LHCN-M2 (cell line): ENCODE measurements at regions not wholly inside any gene's neighbourhood (a gene's known extent, or its start where the extent isn't known, plus 50 kb on each side); places are given as distances from the start of the nearest gene placed in this dataset.

Experiments
- DNase-seq: peaks from one replicate; pipeline ENCODE4 v3.0.0-alpha.2; 2012; ENCODE audit warnings: low read depth

DNA sequence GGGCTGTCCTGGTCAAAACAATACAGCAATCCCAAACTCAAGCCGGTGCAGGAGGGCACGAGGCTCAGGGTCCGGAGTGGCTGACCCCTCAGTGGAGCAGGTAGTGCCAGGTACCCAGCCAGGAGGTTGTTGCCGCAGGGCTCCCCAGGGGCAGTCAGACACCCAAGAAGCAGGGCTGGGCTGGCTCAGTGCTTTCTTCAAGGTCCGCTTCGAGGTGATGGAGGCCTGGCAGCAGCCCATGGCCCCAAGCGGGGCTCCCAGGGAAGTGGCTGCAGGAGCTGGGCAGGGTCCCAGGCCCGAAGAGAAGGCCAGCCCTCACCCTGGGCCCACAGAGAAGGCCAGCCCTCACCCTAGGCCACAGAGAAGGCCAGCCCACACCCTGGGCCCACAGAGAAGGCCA, 55.3 kb upstream of the COPS8 start:
- no peak for DNase-seq

DNA sequence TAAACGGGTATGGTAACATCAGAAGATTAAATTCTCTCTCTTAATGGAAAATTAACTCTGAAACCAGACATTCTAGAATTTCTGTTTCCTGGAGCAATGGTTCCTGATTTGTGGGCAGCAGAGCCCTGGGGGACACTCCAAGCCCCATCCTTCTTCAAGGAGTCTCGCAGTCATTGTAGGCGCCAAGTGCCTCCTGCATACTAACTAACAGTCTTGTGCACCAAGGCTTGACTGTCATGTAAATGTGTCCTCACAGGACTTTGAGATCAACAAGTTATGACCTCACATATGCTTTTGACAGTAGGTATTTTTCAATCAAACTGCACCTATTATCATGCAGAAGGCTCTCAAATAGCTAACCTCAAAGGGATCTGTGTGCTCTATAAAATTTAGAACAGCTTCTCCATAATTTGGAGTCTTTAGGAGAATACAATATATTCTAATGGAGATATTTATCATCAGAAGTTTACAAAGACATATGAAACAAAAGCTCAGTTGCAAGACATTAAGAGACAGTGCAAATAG, 52.1 kb upstream of the COPS8 start:
- DNase-seq = no peak

DNA sequence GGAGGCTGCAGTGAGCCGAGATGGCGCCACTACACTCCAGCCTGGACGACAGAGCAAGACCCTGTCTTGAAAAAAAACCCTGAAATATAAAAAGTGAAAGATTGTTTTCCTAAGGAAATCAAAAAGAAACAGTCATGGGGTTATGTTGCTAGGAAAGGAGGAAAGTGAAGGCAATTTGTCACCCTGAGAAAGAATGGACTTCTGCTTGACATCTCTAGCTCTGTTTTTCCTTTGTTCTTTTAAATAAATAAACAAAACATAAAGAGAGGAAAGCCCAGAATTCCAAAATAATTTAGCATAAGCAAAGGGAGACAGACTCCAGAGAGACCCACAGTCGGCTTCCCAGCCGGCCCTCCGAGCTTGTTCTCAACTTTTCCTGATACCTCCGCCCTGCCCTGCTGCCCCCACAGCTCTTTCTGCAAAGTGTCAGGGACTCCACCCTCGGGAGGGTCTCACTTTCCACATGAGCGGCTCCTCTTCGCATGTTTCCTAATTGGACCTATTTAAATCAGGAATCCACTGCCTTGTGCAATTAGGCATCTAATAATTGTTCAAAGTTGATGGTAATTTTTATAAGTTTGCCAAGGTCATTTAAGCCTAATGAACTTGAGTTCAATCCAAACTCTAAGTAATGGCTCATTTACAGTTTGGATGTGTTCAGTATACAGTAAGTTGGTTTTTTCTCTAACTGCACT, 49.8 kb upstream of the COPS8 start:
- DNase-seq = no peak
